ENCODE measurements at regions not wholly inside any gene's neighbourhood (a gene's known extent, or its start where the extent isn't known, plus 50 kb on each side); places are given as distances from the start of the nearest gene placed in this dataset.

DNA sequence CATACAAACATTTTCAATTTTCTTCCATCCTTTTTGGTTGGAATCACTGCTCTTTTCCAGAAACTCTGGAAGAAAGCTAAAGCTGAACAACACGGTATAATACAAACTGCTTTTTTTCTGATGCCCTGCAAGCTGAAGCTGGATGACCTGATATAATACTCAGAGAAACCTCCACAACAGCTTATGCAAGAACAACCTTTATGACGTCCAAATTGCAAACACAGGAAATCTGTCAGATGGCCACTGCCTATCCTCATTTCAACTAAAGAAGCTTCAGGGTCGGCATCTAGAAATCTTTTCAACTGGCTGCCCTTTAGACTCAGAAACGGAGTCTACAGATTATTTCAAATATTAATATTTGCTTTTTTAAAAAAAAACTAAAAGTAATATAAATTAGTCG lies 106.5 kb upstream of the PRDM9 start:
- H3K4me3 ChIP-seq (ENCODE audit: low read depth in 2 of 2, low read length in 2 of 2), result no peak overlapping the region
- no peaks in the 10 kb centered on the region for H3K9me3 ChIP-seq (ENCODE audit: control insufficient read depth, insufficient read depth, low read depth, low read length)
- ATAC-seq (no peak), DNase-seq (ENCODE audit: low read depth, low spot score) (no peak)
- in situ Hi-C loops (cut with HindIII; ENCODE audit: low pct_unique_long_range_greater_than_20kb, low sequenced_read_pairs) (no loop called here), intact Hi-C loops (cut with micrococcal nuclease; ENCODE audit: unreplicated experiment) (no loop called here)
- no TSS peak for BruUV-seq (replicated peaks)
- no peak overlapping the region for H3K27ac ChIP-seq (ENCODE audit: low read length)
- ChIA-PET CTCF (no interaction called here), POLR2A (no interaction called here)
- TF ChIP-seq TCF7L2 (IDR thresholded peaks at IDR 0.05; ENCODE audit: low read depth, low read length), result no peak
- TF ChIP-seq, protein P1, sequence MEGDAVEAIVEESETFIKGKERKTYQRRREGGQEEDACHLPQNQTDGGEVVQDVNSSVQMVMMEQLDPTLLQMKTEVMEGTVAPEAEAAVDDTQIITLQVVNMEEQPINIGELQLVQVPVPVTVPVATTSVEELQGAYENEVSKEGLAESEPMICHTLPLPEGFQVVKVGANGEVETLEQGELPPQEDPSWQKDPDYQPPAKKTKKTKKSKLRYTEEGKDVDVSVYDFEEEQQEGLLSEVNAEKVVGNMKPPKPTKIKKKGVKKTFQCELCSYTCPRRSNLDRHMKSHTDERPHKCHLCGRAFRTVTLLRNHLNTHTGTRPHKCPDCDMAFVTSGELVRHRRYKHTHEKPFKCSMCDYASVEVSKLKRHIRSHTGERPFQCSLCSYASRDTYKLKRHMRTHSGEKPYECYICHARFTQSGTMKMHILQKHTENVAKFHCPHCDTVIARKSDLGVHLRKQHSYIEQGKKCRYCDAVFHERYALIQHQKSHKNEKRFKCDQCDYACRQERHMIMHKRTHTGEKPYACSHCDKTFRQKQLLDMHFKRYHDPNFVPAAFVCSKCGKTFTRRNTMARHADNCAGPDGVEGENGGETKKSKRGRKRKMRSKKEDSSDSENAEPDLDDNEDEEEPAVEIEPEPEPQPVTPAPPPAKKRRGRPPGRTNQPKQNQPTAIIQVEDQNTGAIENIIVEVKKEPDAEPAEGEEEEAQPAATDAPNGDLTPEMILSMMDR (IDR thresholded peaks at IDR 0.05), result no peak
- no peaks in the 10 kb centered on the region for H3K36me3 ChIP-seq (ENCODE audit: control insufficient read depth, insufficient read depth, low read length)
- H3K4me1 ChIP-seq (ENCODE audit: control insufficient read depth, insufficient read depth, low read length), result no peaks in the 10 kb centered on the region
- H3K27me3 ChIP-seq (ENCODE audit: control insufficient read depth, insufficient read depth, low read length), result no peaks in the 10 kb centered on the region

DNA sequence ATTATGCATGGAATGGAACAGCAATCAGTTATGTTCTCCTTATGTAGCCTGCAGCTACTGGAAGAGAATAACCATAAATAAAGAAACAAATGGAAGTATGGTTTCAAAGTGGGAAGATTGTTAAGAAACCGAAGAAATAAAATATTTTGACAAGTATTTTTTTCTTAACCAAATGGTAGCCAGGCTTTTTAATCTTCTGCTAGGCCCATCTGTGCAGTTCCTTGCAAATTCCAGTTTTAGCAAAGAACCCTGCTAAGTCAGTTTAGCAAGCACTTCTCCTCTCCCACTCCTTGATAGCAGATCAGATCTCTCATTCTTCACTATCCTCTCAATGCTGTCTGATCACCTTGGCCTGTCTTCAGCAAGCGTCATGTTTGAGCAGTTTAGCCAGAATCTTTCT lies 111.1 kb upstream of the PRDM9 start:
- in situ Hi-C loops (cut with HindIII; ENCODE audit: low pct_unique_long_range_greater_than_20kb, low sequenced_read_pairs) (no loop called here), intact Hi-C loops (cut with micrococcal nuclease; ENCODE audit: unreplicated experiment) (no loop called here)
- Histone ChIP-seq H3K27ac (ENCODE audit: low read length) (no peak overlapping the region), H3K4me1 (ENCODE audit: control insufficient read depth, insufficient read depth, low read length) (no peaks in the 10 kb centered on the region), H3K4me3 (ENCODE audit: low read depth in 2 of 2, low read length in 2 of 2) (no peak overlapping the region), H3K36me3 (ENCODE audit: control insufficient read depth, insufficient read depth, low read length) (no peaks in the 10 kb centered on the region), H3K9me3 (ENCODE audit: control insufficient read depth, insufficient read depth, low read depth, low read length) (no peaks in the 10 kb centered on the region), H3K27me3 (ENCODE audit: control insufficient read depth, insufficient read depth, low read length) (no peaks in the 10 kb centered on the region)
- ChIA-PET CTCF (no interaction called here), POLR2A (no interaction called here)
- no TSS peak for BruUV-seq (replicated peaks)
- no peak for ATAC-seq
- TF ChIP-seq POLR2AphosphoS5 (IDR thresholded peaks at IDR 0.05; ENCODE audit: low read depth, low read length) (no peak), TCF7L2 (IDR thresholded peaks at IDR 0.05; ENCODE audit: low read depth, low read length) (no peak), SIN3A (IDR thresholded peaks at IDR 0.05; ENCODE audit: borderline replicate concordance, insufficient read depth, low read depth, low read length) (no peak)
- TF ChIP-seq, protein P2, sequence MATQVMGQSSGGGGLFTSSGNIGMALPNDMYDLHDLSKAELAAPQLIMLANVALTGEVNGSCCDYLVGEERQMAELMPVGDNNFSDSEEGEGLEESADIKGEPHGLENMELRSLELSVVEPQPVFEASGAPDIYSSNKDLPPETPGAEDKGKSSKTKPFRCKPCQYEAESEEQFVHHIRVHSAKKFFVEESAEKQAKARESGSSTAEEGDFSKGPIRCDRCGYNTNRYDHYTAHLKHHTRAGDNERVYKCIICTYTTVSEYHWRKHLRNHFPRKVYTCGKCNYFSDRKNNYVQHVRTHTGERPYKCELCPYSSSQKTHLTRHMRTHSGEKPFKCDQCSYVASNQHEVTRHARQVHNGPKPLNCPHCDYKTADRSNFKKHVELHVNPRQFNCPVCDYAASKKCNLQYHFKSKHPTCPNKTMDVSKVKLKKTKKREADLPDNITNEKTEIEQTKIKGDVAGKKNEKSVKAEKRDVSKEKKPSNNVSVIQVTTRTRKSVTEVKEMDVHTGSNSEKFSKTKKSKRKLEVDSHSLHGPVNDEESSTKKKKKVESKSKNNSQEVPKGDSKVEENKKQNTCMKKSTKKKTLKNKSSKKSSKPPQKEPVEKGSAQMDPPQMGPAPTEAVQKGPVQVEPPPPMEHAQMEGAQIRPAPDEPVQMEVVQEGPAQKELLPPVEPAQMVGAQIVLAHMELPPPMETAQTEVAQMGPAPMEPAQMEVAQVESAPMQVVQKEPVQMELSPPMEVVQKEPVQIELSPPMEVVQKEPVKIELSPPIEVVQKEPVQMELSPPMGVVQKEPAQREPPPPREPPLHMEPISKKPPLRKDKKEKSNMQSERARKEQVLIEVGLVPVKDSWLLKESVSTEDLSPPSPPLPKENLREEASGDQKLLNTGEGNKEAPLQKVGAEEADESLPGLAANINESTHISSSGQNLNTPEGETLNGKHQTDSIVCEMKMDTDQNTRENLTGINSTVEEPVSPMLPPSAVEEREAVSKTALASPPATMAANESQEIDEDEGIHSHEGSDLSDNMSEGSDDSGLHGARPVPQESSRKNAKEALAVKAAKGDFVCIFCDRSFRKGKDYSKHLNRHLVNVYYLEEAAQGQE (IDR thresholded peaks at IDR 0.05; ENCODE audit: insufficient read depth in 1 of 2, low read depth in 2 of 2, low read length in 1 of 2), result no peak
- TF ChIP-seq, protein P1 (IDR thresholded peaks at IDR 0.05), result no peak
- DNase-seq (ENCODE audit: low read depth, low spot score), result no peak
